HepG2 (cell line): ENCODE measurements at regions not wholly inside any gene's neighbourhood (a gene's known extent, or its start where the extent isn't known, plus 50 kb on each side); places are given as distances from the start of the nearest gene placed in this dataset.

ENCODE experiments used
- GABPA ChIP-seq, 2 experiments: IDR thresholded peaks; 2 replicates each; pipeline ENCODE4 v1.6.1; 2011 to 2016; ENCODE audit warnings: low read depth in 2 of 2, low read length in 1 of 2, missing biosample characterization in 1 of 2, missing genetic modification characterization in 1 of 2
- NFRKB ChIP-seq: fragments of 450-650 bp; IDR thresholded peaks from 2 replicates; pipeline ENCODE4 v1.6.1; 2017
- NR2C2 ChIP-seq: sonication (generic); formaldehyde crosslinking; IDR thresholded peaks from 2 replicates; pipeline ENCODE4 v1.4.0; 2020; ENCODE audit warnings: missing genetic modification reagents, mild to moderate bottlenecking, moderate library complexity, borderline replicate concordance
- NR2F2 ChIP-seq: IDR thresholded peaks from 2 replicates; pipeline ENCODE4 v1.6.1; 2012; ENCODE audit warnings: low read depth, inconsistent platforms, borderline replicate concordance
- RELA ChIP-seq: sonication (generic); formaldehyde crosslinking; IDR thresholded peaks from 2 replicates; pipeline ENCODE4 v1.4.0; 2020; ENCODE audit warnings: missing genetic modification reagents
- SMAD3 ChIP-seq: sonication (generic); formaldehyde crosslinking; IDR thresholded peaks from 2 replicates; pipeline ENCODE4 v1.4.0; 2020; ENCODE audit warnings: missing genetic modification reagents
- ZNF3 ChIP-seq: IDR thresholded peaks from 2 replicates; pipeline ENCODE4 v1.7.0; 2017; ENCODE audit warnings: inconsistent platforms
- ZNF337 ChIP-seq: sonication (generic); formaldehyde crosslinking; IDR thresholded peaks from 2 replicates; pipeline ENCODE4 v1.5.1; 2020; ENCODE audit warnings: missing genetic modification reagents, low read depth, mild to moderate bottlenecking, borderline replicate concordance
- TF ChIP-seq, protein P1 (sequence below): sonication (generic); formaldehyde crosslinking; IDR thresholded peaks from 2 replicates; pipeline ENCODE4 v1.4.0; 2020; ENCODE audit warnings: mild to moderate bottlenecking, missing genetic modification reagents
- TF ChIP-seq, protein P2 (sequence below): sonication (generic); formaldehyde crosslinking; IDR thresholded peaks from 2 replicates; pipeline ENCODE4 v1.5.0; 2020; ENCODE audit warnings: mild to moderate bottlenecking, missing genetic modification reagents, moderate library complexity

DNA sequence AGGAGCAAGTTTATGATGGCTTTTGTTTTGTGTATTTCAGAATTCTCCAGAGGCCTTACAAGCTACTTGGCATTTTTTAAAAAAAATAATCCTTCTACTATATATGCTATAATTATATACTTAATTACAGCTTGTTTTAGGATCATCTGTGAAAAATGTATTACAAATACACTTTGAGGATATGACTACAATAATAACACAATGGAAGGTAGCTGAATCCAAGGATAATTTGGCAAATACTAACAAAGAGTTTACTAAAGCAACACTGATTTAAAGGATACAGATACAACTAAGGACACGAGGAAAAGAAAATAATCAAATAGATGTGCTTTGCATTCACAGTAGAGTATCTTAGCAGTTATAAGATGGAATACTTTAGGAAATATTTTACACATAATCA lies 381.9 kb upstream of the CITED2 start:
- TF ChIP-seq NR2C2 (CRISPR knock-in tag) (no peak), ZNF337 (CRISPR knock-in tag) (no peak), RELA (no peak), NR2F2 (no peak), SMAD3 (CRISPR knock-in tag) (no peak), NFRKB (no peak), ZNF3 (CRISPR knock-in tag) (no peak), GABPA (IDR thresholded peaks at IDR 0.05; ENCODE audit: low read depth, low read length) (no peak), GABPA (CRISPR knock-in tag; IDR thresholded peaks at IDR 0.05; ENCODE audit: low read depth) (no peak)
- TF ChIP-seq, protein P1, sequence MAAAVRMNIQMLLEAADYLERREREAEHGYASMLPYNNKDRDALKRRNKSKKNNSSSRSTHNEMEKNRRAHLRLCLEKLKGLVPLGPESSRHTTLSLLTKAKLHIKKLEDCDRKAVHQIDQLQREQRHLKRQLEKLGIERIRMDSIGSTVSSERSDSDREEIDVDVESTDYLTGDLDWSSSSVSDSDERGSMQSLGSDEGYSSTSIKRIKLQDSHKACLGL (CRISPR knock-in tag) = no peak
- TF ChIP-seq, protein P2, sequence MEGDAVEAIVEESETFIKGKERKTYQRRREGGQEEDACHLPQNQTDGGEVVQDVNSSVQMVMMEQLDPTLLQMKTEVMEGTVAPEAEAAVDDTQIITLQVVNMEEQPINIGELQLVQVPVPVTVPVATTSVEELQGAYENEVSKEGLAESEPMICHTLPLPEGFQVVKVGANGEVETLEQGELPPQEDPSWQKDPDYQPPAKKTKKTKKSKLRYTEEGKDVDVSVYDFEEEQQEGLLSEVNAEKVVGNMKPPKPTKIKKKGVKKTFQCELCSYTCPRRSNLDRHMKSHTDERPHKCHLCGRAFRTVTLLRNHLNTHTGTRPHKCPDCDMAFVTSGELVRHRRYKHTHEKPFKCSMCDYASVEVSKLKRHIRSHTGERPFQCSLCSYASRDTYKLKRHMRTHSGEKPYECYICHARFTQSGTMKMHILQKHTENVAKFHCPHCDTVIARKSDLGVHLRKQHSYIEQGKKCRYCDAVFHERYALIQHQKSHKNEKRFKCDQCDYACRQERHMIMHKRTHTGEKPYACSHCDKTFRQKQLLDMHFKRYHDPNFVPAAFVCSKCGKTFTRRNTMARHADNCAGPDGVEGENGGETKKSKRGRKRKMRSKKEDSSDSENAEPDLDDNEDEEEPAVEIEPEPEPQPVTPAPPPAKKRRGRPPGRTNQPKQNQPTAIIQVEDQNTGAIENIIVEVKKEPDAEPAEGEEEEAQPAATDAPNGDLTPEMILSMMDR (CRISPR knock-in tag) = no peak
